ENCODE measurements at regions not wholly inside any gene's neighbourhood (a gene's known extent, or its start where the extent isn't known, plus 50 kb on each side); places are given as distances from the start of the nearest gene placed in this dataset.

GRCh38 chr1:193335806-193336428 is 149.5 kb upstream of the B3GALT2 start:
- TF ChIP-seq CTCF (conservative IDR thresholded peaks at IDR 0.05; ENCODE audit: low read length) (no peak), EZH2phosphoT487 (IDR thresholded peaks at IDR 0.05; ENCODE audit: borderline replicate concordance) (no peak)

All from Loucy (cell line).